SK-N-SH treated with all-trans-retinoic acid at 6 μM for 48 hours (cell line): ENCODE measurements at regions not wholly inside any gene's neighbourhood (a gene's known extent, or its start where the extent isn't known, plus 50 kb on each side); places are given as distances from the start of the nearest gene placed in this dataset.

Source experiments
- ESRRG ChIP-seq: fragments of 250-450 bp; sonication (Bioruptor Pico); IDR thresholded peaks from 2 replicates; pipeline ENCODE4 v1.6.1; 2021; ENCODE audit warnings: mild to moderate bottlenecking
- GLIS3 ChIP-seq: fragments of 250-450 bp; sonication (Bioruptor Pico); IDR thresholded peaks from 2 replicates; pipeline ENCODE4 v1.5.0; 2020; ENCODE audit warnings: mild to moderate bottlenecking, moderate library complexity
- PPARA ChIP-seq: fragments of 250-450 bp; sonication (Bioruptor Pico); IDR thresholded peaks from 2 replicates; pipeline ENCODE4 v1.5.0; 2020; ENCODE audit warnings: mild to moderate bottlenecking, borderline replicate concordance
- SNAI2 ChIP-seq: fragments of 250-450 bp; sonication (Bioruptor Pico); IDR thresholded peaks from 2 replicates; pipeline ENCODE4 v1.5.0; 2020; ENCODE audit warnings: mild to moderate bottlenecking, moderate library complexity
- TCF4 ChIP-seq: fragments of 250-450 bp; sonication (Bioruptor Pico); IDR thresholded peaks from 2 replicates; pipeline ENCODE4 v1.8.0; 2021; ENCODE audit warnings: mild to moderate bottlenecking, moderate library complexity, borderline replicate concordance
- ZC3H10 ChIP-seq: fragments of 250-450 bp; sonication (Bioruptor Pico); IDR thresholded peaks from 2 replicates; pipeline ENCODE4 v1.5.1; 2021; ENCODE audit warnings: mild to moderate bottlenecking, moderate library complexity
- ZFP3 ChIP-seq: fragments of 250-450 bp; sonication (Bioruptor Pico); IDR thresholded peaks from 2 replicates; pipeline ENCODE4 v1.5.0; 2020; ENCODE audit warnings: mild to moderate bottlenecking, moderate library complexity
- TF ChIP-seq, protein P1 (sequence below): fragments of 250-450 bp; sonication (Bioruptor Pico); IDR thresholded peaks from 2 replicates; pipeline ENCODE4 v1.8.0; 2020; ENCODE audit warnings: mild to moderate bottlenecking, moderate library complexity, borderline replicate concordance

- TF ChIP-seq PPARA (CRISPR knock-in tag) (no peak), ESRRG (CRISPR knock-in tag) (no peak), ZC3H10 (no peak), ZFP3 (no peak), GLIS3 (CRISPR knock-in tag) (no peak), SNAI2 (CRISPR knock-in tag) (no peak), TCF4 (CRISPR knock-in tag) (no peak)
- TF ChIP-seq, protein P1, sequence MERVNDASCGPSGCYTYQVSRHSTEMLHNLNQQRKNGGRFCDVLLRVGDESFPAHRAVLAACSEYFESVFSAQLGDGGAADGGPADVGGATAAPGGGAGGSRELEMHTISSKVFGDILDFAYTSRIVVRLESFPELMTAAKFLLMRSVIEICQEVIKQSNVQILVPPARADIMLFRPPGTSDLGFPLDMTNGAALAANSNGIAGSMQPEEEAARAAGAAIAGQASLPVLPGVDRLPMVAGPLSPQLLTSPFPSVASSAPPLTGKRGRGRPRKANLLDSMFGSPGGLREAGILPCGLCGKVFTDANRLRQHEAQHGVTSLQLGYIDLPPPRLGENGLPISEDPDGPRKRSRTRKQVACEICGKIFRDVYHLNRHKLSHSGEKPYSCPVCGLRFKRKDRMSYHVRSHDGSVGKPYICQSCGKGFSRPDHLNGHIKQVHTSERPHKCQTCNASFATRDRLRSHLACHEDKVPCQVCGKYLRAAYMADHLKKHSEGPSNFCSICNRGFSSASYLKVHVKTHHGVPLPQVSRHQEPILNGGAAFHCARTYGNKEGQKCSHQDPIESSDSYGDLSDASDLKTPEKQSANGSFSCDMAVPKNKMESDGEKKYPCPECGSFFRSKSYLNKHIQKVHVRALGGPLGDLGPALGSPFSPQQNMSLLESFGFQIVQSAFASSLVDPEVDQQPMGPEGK (CRISPR knock-in tag): no peak
These were observed 700.3 kb upstream of the SEMA3D start for GRCh38 chr7:85887133-85887532.
